ENCODE measurements at regions not wholly inside any gene's neighbourhood (a gene's known extent, or its start where the extent isn't known, plus 50 kb on each side); places are given as distances from the start of the nearest gene placed in this dataset.

DNA sequence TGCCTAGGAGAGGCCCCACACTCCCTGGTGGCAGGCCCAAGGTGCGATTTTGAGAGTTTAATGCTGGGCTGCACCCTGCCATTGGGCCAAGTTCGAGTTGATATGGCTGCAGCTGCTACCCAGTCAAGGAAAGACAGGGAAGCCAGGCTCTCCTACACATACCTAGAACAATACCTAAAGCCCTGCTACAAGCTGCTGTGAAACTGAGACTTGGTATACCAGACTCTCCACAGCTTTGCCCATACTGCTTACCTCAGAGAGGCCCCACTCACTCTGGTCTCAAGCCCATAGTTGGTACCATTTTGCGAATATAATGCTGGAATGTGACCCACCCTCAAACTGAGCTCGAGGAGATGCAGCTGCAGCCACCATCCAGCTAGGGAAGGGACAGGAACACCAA is 147.7 kb upstream of the MAGEB2 start:
- TF ChIP-seq, protein P1, sequence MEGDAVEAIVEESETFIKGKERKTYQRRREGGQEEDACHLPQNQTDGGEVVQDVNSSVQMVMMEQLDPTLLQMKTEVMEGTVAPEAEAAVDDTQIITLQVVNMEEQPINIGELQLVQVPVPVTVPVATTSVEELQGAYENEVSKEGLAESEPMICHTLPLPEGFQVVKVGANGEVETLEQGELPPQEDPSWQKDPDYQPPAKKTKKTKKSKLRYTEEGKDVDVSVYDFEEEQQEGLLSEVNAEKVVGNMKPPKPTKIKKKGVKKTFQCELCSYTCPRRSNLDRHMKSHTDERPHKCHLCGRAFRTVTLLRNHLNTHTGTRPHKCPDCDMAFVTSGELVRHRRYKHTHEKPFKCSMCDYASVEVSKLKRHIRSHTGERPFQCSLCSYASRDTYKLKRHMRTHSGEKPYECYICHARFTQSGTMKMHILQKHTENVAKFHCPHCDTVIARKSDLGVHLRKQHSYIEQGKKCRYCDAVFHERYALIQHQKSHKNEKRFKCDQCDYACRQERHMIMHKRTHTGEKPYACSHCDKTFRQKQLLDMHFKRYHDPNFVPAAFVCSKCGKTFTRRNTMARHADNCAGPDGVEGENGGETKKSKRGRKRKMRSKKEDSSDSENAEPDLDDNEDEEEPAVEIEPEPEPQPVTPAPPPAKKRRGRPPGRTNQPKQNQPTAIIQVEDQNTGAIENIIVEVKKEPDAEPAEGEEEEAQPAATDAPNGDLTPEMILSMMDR (IDR thresholded peaks at IDR 0.05): no peak
- no peak for TF ChIP-seq POLR2A (IDR thresholded peaks at IDR 0.05)

Measured in esophagus squamous epithelium (tissue), 4 donors.